ENCODE measurements at regions not wholly inside any gene's neighbourhood (a gene's known extent, or its start where the extent isn't known, plus 50 kb on each side); places are given as distances from the start of the nearest gene placed in this dataset.

GRCh38 chr4:12881945-12882584, 602.1 kb downstream of the RAB28 start:
- TF ChIP-seq POLR2A (IDR thresholded peaks at IDR 0.05; ENCODE audit: borderline replicate concordance, extremely low read depth, insufficient read depth, insufficient read length) (no peak), POLR2AphosphoS5 (IDR thresholded peaks at IDR 0.05; ENCODE audit: low read depth, low read length) (no peak), CTCF (IDR thresholded peaks at IDR 0.05 in 2 of 3, conservative IDR thresholded peaks at IDR 0.05 in 1 of 3; ENCODE audit: borderline replicate concordance in 1 of 3, insufficient read depth in 1 of 3, low read depth in 2 of 3, low read length in 2 of 3) (no peak)
